Esophagus (tissue), 2 donors: ENCODE measurements at regions not wholly inside any gene's neighbourhood (a gene's known extent, or its start where the extent isn't known, plus 50 kb on each side); places are given as distances from the start of the nearest gene placed in this dataset.
"Not testable (repeated sequence)": the region's sequence is repeated elsewhere in the genome, so short reads cannot be mapped to it uniquely, and the experiment has no call there.

Experiments
- H3K27ac ChIP-seq, 2 donors: one replicate each; pipeline ENCODE4 v1.5.1; 2013; ENCODE audit warnings: low read depth in 2 of 2, mild to moderate bottlenecking in 2 of 2, inconsistent platforms in 1 of 2, low read length in 1 of 2, moderate library complexity in 1 of 2
- H3K27me3 ChIP-seq, 2 donors: one replicate each; pipeline ENCODE4 v1.6.1; 2013; ENCODE audit warnings: low read length in 2 of 2, control low read depth in 1 of 2, mild to moderate bottlenecking in 1 of 2; ENCODE audit not compliant: insufficient read depth in 2 of 2, control insufficient read depth in 1 of 2
- H3K36me3 ChIP-seq, 2 donors: one replicate each; pipeline ENCODE4 v1.6.1; 2013; ENCODE audit warnings: low read length in 1 of 2; ENCODE audit not compliant: control insufficient read depth in 2 of 2, insufficient read depth in 2 of 2
- H3K4me1 ChIP-seq, 2 donors: one replicate each; pipeline ENCODE4 v1.6.1; 2013; ENCODE audit warnings: low read length in 1 of 2; ENCODE audit not compliant: control insufficient read depth in 2 of 2, insufficient read depth in 2 of 2
- H3K4me3 ChIP-seq, 2 donors: one replicate each; pipeline ENCODE4 v1.5.1; 2013; ENCODE audit warnings: low read length in 2 of 2, mild to moderate bottlenecking in 2 of 2, low read depth in 1 of 2, moderate library complexity in 1 of 2
- H3K9me3 ChIP-seq, 2 donors: one replicate each; pipeline ENCODE4 v1.6.1; 2013; ENCODE audit warnings: mild to moderate bottlenecking in 2 of 2, low read depth in 1 of 2, low read length in 1 of 2, moderate library complexity in 1 of 2; ENCODE audit not compliant: control insufficient read depth in 2 of 2, insufficient read depth in 1 of 2
- WGBS, 2 donors: extraction: QIAGEN DNeasy Blood & Tissue Kit; methylation state at CpG; one replicate each; pipeline ENCODE4 v1.1.7; 2013; 5-methylcytosine and 5-hydroxymethylcytosine counted together
- donor health status: healthy with polysubstance abuse.
- donor health status: Bipolar disorder and iron deficiency.

DNA sequence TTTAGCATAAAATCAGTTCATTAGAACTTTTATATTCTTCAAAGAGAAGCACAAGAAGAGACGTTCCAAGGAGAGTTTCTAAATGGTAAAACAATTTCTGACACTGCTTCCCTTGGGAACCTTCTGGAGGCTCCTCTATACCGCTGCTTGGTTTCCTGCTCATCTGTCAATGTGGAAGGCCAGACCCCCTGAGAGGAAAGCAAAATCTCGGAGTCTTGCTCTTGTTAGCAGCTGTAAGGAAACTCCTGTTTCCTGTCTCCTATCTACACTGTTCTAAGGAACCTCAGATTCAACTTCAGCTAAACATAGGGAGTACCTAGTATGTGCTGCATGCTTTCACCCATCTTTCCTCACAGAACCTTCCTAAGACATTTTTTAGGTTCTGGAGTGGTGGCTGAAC, 322.2 kb downstream of the BMPER start:
- H3K36me3 ChIP-seq, result no peaks in the 10 kb centered on the region
- H3K4me1 ChIP-seq, result no peaks in the 10 kb centered on the region
- H3K27ac ChIP-seq, result no peak overlapping the region
- H3K9me3 ChIP-seq, result peaks cover 0 to 2% of the 10 kb centered on the region in 2 donors
- H3K4me3 ChIP-seq, result no peak overlapping the region
- WGBS, 2 donors, result 37 to 43% methylated on average over 3 of the region's 3 CpGs
- no peaks in the 10 kb centered on the region for H3K27me3 ChIP-seq

DNA sequence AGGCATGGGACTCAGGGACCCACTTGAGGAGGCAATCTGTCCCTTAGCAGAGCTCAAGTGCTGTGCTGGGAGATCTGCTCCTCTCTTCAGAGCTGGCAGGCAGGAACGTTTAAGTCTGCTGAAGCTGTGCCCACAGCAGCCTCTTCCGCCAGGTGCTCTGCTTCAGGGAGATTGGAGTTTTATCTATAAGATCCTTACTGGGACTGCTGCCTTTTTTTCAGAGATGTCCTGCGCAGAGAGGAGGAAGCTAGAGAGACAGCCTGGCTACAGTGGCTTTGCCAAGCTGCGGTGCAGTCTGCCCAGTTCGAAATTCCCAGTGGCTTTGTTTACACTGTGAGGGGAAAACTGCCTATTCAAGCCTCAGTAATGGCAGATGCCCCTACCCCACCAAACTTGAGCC, 329.8 kb downstream of the BMPER start:
- H3K27me3 ChIP-seq, H3K4me3 ChIP-seq, H3K36me3 ChIP-seq, H3K27ac ChIP-seq, H3K9me3 ChIP-seq, H3K4me1 ChIP-seq: not testable (repeated sequence)
- WGBS, 2 donors, result 73 to 84% methylated on average over 5 of the region's 5 CpGs

DNA sequence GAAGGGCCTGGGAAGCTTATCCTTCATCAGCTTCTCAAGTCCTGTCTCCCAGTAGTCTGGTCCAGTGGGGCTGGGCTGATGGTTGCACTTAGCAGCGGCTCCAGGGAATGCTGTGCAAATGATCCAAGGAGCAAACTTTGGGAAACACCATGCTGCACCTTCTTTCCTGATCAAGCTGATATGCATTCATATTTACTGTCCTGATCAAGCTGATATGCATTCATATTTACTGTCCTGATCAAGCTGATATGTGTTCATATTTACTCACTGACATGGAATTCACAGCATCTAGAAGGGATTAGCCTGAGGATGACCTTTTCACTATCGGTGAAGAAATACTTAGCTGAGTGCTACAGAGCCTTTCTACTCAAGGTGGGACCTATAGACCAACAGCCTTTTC, 330.7 kb downstream of the BMPER start:
- Histone ChIP-seq H3K27me3 (no peaks in the 10 kb centered on the region), H3K4me3 (no peak overlapping the region), H3K27ac (no peak overlapping the region), H3K9me3 (no peaks in the 10 kb centered on the region), H3K36me3 (no peaks in the 10 kb centered on the region), H3K4me1 (no peaks in the 10 kb centered on the region)
- 88 to 89% methylated on average over 2 of the region's 2 CpGs for WGBS, 2 donors

DNA sequence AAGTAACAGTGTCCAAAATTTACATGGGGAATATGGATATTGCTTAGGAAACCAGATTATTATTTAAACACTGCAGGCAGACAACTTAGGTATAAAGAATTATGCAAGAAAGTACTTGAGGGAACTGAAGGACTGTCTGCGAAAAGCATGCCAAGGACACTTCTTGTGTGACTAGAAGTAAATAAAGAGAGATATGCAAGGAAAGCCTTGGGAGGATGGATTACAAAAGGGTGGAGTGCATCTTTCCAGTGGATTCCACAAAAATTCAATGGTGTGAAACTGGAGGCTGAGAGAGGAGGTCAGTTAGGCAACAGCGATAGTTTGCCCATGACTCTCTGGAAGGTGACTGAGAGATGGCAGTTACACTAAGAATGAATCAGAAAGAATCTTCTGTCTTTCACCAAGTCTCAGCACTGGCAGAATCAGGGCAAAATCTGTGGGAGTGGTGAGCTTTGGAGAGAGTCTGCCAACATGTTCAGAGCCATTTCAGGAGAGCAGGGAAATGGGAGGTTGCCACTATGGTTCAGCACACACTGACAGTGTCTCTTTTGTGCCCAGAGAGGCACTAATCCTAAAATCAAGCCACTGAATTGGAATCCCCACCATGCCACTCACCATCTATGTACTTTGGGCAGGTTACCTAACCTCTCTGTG, 331.6 kb downstream of the BMPER start:
- H3K9me3 ChIP-seq, result no peaks in the 10 kb centered on the region
- H3K27me3 ChIP-seq, result no peaks in the 10 kb centered on the region
- 74 to 84% methylated on average over 2 of the region's 2 CpGs for WGBS, 2 donors
- H3K36me3 ChIP-seq, result no peaks in the 10 kb centered on the region
- no peak overlapping the region for H3K27ac ChIP-seq
- H3K4me3 ChIP-seq, result no peak overlapping the region
- H3K4me1 ChIP-seq, result no peaks in the 10 kb centered on the region

DNA sequence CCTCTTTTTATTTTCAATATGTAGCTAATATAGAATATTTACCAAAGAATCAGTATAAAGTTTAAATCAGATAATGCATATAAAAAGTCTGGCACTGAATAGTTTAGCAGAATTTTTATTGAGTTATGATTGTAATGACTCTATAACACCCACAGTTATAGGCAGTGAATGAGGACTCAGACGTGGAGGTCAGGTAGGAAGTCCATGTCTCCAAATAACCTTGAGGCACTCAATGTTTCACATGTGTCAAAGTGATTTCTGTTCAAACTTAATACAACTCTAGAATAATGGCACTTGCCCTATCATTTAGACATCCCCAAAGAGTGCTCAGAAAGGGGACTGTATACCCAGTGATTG, 332.1 kb downstream of the BMPER start:
- H3K27me3 ChIP-seq, result no peaks in the 10 kb centered on the region
- H3K4me1 ChIP-seq, result no peaks in the 10 kb centered on the region
- no peak overlapping the region for H3K4me3 ChIP-seq
- H3K27ac ChIP-seq, result no peak overlapping the region
- WGBS, 2 donors, result 55 to 72% methylated on average over 1 of the region's 1 CpG
- H3K36me3 ChIP-seq, result no peaks in the 10 kb centered on the region
- no peaks in the 10 kb centered on the region for H3K9me3 ChIP-seq

DNA sequence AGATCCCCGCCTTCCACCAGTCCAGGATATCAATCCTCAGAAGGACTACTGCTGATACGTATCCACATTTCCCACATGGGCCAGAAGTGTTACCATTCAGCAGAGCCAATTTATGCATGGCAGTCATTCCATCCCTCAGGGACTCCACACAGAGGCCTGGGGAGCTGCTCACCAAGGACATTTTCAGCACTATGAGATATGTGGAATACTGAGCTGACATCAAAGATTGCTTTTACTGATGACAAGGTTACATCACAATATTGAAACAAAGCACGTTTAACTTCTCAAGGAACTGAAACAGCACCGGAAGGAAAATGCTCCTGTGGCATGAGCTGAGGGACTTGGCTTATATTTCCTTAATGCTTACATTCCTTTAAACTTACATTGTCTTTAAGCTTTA, 335.1 kb downstream of the BMPER start:
- WGBS, 2 donors, result 77 to 78% methylated on average over 4 of the region's 4 CpGs
- no peaks in the 10 kb centered on the region for H3K4me1 ChIP-seq

DNA sequence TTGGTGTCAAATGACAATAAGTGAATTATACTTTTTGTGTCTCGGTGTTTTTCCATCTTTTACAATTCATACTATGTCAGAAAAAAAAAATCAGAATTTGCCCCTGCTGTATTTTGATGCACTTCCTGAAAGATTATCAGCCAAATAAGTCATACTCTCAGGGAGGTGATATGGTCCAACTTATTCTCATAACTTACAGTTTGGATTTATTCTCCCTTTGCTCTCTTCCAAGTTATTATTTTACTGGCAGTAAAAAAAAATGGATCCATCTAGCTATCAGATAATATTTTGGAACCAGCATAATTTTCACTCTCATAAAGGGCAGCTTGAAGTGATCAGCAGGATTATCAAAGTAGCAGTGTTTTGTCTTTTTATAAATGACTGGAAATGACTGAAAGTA, 337.1 kb downstream of the BMPER start:
- H3K36me3 ChIP-seq, result no peaks in the 10 kb centered on the region
- H3K4me1 ChIP-seq, result no peaks in the 10 kb centered on the region
- no peak overlapping the region for H3K27ac ChIP-seq
- H3K27me3 ChIP-seq, result no peaks in the 10 kb centered on the region
- H3K9me3 ChIP-seq, result no peaks in the 10 kb centered on the region
- WGBS, 2 donors, result 54 to 63% methylated on average over 1 of the region's 1 CpG
- H3K4me3 ChIP-seq, result no peak overlapping the region

More for the DNA sequence above, 335.1 kb downstream of the BMPER start:
- H3K36me3 ChIP-seq, result no peaks in the 10 kb centered on the region
- H3K27ac ChIP-seq, result no peak overlapping the region
- no peaks in the 10 kb centered on the region for H3K27me3 ChIP-seq
- no peaks in the 10 kb centered on the region for H3K9me3 ChIP-seq
- no peak overlapping the region for H3K4me3 ChIP-seq

DNA sequence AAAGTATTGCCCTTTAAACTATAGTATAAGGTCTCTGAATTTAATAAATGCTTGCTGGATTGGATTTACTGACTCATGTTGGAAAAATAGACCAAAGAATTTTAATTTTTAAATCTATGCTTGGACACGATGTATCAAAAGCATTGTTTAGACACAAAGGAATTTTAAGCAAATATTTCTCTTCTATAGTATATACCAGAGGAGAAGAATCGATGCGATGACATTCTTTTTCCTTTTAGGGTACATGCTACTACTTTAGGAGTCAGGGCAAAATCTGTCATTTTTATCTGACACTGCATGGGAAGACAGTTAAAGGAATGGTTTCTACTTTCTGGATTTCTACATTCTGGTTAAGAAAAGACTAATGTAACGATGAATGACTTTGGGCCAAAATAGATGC, 339.9 kb downstream of the BMPER start:
- Histone ChIP-seq H3K27me3 (no peaks in the 10 kb centered on the region), H3K4me3 (no peak overlapping the region), H3K27ac (no peak overlapping the region), H3K4me1 (no peaks in the 10 kb centered on the region), H3K9me3 (no peaks in the 10 kb centered on the region), H3K36me3 (no peaks in the 10 kb centered on the region)
- 75 to 85% methylated on average over 4 of the region's 4 CpGs for WGBS, 2 donors

DNA sequence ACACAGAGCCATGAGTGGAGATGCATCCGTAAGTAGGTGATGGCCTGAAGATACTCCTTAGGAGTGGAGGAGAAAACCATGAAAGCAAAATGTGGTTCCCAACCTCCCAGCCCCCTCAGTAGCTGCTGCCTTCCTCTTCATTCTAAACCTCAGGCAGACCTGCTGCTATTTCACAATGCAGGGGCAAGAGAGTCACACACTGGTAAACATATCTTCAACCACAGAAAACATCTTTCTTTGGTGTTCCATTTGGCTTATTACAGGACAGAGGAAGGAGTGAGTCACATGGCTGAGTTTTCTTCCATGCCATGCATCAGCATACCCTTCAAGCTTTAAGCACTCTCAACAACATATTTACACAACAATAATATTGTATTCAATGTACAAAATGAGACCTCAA, 342.1 kb downstream of the BMPER start:
- WGBS, 2 donors, result 89 to 95% methylated on average over 1 of the region's 1 CpG
- no peaks in the 10 kb centered on the region for H3K36me3 ChIP-seq

DNA sequence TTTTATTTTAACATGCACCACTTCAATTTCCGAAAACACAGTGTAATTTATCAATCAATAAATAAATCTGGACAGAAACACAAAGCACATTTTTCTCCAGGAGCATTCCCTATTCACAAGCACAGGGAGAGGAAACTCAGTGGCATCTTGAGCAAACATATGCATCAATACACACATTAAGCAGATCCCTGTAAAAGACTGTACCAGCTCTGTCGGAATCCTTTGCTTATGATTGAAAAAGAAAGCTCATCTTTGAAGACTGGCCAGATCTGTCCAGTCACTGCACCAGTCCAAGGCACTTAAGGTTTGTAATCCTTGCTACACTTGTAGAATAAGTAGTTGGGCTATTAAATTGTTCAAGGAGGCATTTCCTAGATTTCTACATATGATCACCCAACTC, 343.9 kb downstream of the BMPER start:
- 45% methylated on average over 2 of the region's 2 CpGs for WGBS, 2 donors
- no peaks in the 10 kb centered on the region for H3K9me3 ChIP-seq
- no peaks in the 10 kb centered on the region for H3K4me1 ChIP-seq
- H3K36me3 ChIP-seq, result no peaks in the 10 kb centered on the region
- H3K4me3 ChIP-seq, result no peak overlapping the region
- H3K27me3 ChIP-seq, result no peaks in the 10 kb centered on the region
- no peak overlapping the region for H3K27ac ChIP-seq

More for the DNA sequence above, 342.1 kb downstream of the BMPER start:
- no peaks in the 10 kb centered on the region for H3K27me3 ChIP-seq
- no peak overlapping the region for H3K27ac ChIP-seq
- H3K9me3 ChIP-seq, result no peaks in the 10 kb centered on the region
- no peaks in the 10 kb centered on the region for H3K4me1 ChIP-seq
- H3K4me3 ChIP-seq, result no peak overlapping the region
